Mesodermal cell (in vitro differentiated cells): ENCODE measurements at regions not wholly inside any gene's neighbourhood (a gene's known extent, or its start where the extent isn't known, plus 50 kb on each side); places are given as distances from the start of the nearest gene placed in this dataset.
"Not testable (repeated sequence)": the region's sequence is repeated elsewhere in the genome, so short reads cannot be mapped to it uniquely, and the experiment has no call there.

ENCODE experiments used
- H3K27ac ChIP-seq: 2 replicates; pipeline ENCODE4 v1.7.0; 2013; ENCODE audit warnings: mild to moderate bottlenecking, low read depth, low read length, moderate library complexity; ENCODE audit not compliant: severe bottlenecking
- H3K36me3 ChIP-seq: 2 replicates; pipeline ENCODE4 v1.7.1; 2013; ENCODE audit warnings: mild to moderate bottlenecking, low read length, moderate library complexity; ENCODE audit not compliant: control insufficient read depth, insufficient read depth
- H3K4me1 ChIP-seq: one replicate; pipeline ENCODE4 v1.7.1; 2013; ENCODE audit warnings: mild to moderate bottlenecking, low read length; ENCODE audit not compliant: insufficient read depth, control insufficient read depth, poor library complexity, severe bottlenecking
- H3K4me3 ChIP-seq: 2 replicates; pipeline ENCODE4 v1.7.0; 2013; ENCODE audit warnings: low read length, control low read depth, mild to moderate bottlenecking; ENCODE audit not compliant: insufficient read depth, poor library complexity, severe bottlenecking; ENCODE audit errors: extremely low read depth
- H3K9me3 ChIP-seq: 2 replicates; pipeline ENCODE4 v1.7.1; 2013; ENCODE audit warnings: mild to moderate bottlenecking, low read length, moderate library complexity; ENCODE audit not compliant: control insufficient read depth
- WGBS, 2 experiments: methylation state at CpG; one replicate each; pipeline ENCODE4 v1.1.5; 2013; ENCODE audit warnings: missing lambda C conversion rate in 2 of 2; ENCODE audit not compliant: insufficient coverage in 2 of 2; 5-methylcytosine and 5-hydroxymethylcytosine counted together

DNA sequence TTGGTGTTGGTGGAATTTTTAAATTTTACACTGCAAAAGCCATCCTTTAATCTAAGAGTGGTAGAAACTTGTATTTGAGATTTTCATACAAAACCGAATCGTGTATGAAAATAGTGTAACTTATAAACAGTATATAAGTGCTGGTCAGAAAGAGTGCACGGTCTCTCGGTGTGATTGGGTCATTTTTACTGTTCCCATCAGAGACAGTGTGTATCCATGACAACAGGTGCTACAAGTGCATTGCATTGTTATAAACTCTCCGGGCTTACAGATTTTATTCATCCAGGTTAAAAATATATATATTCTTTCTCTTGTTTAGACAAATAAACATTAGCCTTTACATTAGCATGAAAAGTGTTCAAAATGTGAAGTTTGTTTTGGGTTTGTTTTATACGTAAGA lies 721.9 kb downstream of the METTL4 start:
- 100% methylated on average over 1 of the region's 6 CpGs; no CpG with 5 or more reads in 1 of the 2 experiments for WGBS, 2 experiments
- H3K27ac ChIP-seq: no peak overlapping the region
- no peak overlapping the region for H3K4me3 ChIP-seq
- H3K9me3 ChIP-seq: no peaks in the 10 kb centered on the region
- H3K36me3 ChIP-seq: no peaks in the 10 kb centered on the region
- H3K4me1 ChIP-seq: peaks cover 7% of the 10 kb centered on the region

GRCh38 chr18:1857281-1857680 lies 714.0 kb downstream of the METTL4 start:
- WGBS, 2 experiments: 77 to 83% methylated on average over 2 of the region's 2 CpGs
- not testable (repeated sequence) for H3K4me3 ChIP-seq, H3K36me3 ChIP-seq, H3K9me3 ChIP-seq, H3K27ac ChIP-seq, H3K4me1 ChIP-seq

GRCh38 chr18:1861473-1861872 lies 709.8 kb downstream of the METTL4 start:
- H3K27ac ChIP-seq: no peak overlapping the region
- H3K4me3 ChIP-seq: no peak overlapping the region
- no peaks in the 10 kb centered on the region for H3K4me1 ChIP-seq
- no peaks in the 10 kb centered on the region for H3K36me3 ChIP-seq
- H3K9me3 ChIP-seq: peaks cover 13% of the 10 kb centered on the region
- WGBS, 2 experiments: 85 to 100% methylated on average over 1 to 2 of the region's 2 CpGs

DNA sequence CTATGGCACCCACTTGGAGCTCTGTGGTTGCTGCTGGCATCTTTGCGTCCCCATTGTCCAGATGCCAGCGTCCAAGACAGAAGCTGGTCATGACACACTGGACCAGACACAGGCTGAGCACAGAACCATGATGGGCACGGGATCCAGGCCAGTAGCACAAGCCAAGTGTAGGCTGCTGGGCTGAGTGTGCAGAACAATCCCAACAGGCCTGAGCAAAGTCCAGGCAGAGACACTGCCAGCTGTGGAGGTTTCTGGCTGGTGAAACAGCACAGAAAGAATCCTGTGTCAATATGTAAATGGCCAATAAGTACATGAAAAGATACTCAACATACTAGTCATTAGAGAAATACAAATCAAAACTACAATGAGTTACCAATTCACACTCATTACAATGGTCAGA lies 705.4 kb downstream of the METTL4 start:
- WGBS, 2 experiments: 90 to 91% methylated on average over 3 of the region's 3 CpGs
- Histone ChIP-seq H3K36me3 (no peaks in the 10 kb centered on the region), H3K4me3 (no peak overlapping the region), H3K4me1 (no peaks in the 10 kb centered on the region), H3K27ac (no peak overlapping the region), H3K9me3 (peaks cover 13% of the 10 kb centered on the region)

DNA sequence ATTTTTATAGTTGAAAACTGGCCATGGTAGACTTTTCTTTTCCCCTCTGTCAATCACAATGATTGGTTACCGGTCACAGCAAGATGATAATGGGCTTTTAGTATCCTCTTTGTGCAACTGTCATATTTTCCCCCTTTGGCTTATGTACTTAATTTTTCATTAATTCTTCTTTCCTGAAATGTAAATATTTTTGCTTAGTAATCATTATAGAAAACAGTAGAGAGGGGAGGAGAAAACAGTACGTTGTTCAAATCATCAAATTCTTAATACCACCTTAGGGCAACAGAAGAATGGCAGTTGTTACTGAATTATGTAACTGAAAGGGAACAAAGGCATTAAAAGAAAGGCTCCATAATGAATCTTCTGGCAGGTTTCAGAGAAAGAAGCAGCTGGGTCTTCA lies 699.0 kb downstream of the METTL4 start:
- no peaks in the 10 kb centered on the region for H3K4me1 ChIP-seq
- H3K4me3 ChIP-seq: no peak overlapping the region
- no peaks in the 10 kb centered on the region for H3K9me3 ChIP-seq
- H3K36me3 ChIP-seq: no peaks in the 10 kb centered on the region
- no peak overlapping the region for H3K27ac ChIP-seq
- no CpG with 5 or more reads among the region's 2 CpGs for WGBS, 2 experiments

GRCh38 chr18:1875219-1875618 lies 696.1 kb downstream of the METTL4 start:
- no peak overlapping the region for H3K27ac ChIP-seq
- WGBS, 2 experiments: 85 to 100% methylated on average over 2 of the region's 3 CpGs
- no peaks in the 10 kb centered on the region for H3K9me3 ChIP-seq
- no peaks in the 10 kb centered on the region for H3K36me3 ChIP-seq
- no peak overlapping the region for H3K4me3 ChIP-seq
- H3K4me1 ChIP-seq: no peaks in the 10 kb centered on the region

DNA sequence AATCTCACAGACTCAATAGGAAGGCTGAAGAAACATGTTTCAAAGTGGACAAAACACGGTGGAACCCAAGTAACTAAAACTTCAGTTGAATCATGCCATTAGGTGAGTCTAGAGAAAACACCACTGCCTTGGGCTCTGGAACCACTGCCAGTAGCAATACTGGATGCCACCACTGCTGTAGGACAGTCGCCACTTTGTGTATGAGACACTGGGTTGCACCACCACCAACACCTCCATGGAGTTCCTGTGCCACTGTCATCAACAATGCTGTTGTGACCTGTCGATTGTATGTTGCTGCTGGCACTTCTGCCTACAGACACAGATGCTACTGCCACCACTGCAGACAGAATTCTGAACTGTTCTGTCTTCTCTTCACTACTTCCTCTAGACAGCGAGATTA lies 686.7 kb downstream of the METTL4 start:
- Histone ChIP-seq H3K9me3 (no peaks in the 10 kb centered on the region), H3K27ac (no peak overlapping the region), H3K4me3 (no peak overlapping the region), H3K36me3 (no peaks in the 10 kb centered on the region), H3K4me1 (no peaks in the 10 kb centered on the region)
- 79 to 83% methylated on average over 3 of the region's 4 CpGs for WGBS, 2 experiments

DNA sequence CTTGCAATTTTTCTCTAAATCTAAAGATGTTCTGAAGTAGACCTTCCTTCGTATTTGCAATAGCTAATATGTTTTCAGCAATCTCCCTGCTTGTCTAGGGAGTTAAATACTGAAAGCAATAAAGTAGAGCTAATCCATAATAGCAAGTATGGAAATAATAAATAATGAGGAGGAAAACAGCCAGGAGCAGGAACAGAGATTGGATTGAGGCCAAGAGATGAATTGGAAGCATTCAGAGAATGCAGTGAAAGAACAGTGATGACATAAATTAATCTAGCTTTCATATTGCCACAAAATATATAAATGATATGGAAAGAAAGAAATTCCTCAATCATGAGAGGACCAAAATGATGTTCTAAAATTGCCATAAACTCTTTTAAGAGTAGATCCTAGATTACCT lies 679.7 kb downstream of the METTL4 start:
- H3K4me3 ChIP-seq: no peak overlapping the region
- H3K27ac ChIP-seq: no peak overlapping the region
- no peaks in the 10 kb centered on the region for H3K4me1 ChIP-seq
- no peaks in the 10 kb centered on the region for H3K36me3 ChIP-seq
- H3K9me3 ChIP-seq: no peaks in the 10 kb centered on the region
- WGBS, 2 experiments: no CpG with 5 or more reads among the region's 1 CpG

DNA sequence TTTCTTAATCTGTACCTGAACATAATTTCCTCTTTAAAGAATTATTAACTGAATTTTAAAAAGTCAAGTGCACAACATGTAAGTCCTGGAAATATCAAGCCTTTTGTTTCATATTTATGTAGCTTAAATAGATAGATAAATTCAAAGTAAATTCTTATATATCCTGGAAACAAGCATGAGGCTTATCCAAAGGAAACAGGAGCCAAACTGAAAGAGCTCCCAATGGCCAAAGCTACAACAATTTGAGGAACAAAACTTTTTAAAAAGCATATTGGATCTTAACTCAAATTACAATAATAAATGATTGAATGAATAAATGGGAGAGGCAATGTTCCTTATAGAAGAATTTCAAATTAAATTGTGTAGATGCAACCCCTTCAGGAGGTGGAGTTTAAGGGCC lies 679.1 kb downstream of the METTL4 start:
- H3K4me3 ChIP-seq: no peak overlapping the region
- H3K9me3 ChIP-seq: no peaks in the 10 kb centered on the region
- no peaks in the 10 kb centered on the region for H3K4me1 ChIP-seq
- H3K36me3 ChIP-seq: no peaks in the 10 kb centered on the region
- no peak overlapping the region for H3K27ac ChIP-seq

DNA sequence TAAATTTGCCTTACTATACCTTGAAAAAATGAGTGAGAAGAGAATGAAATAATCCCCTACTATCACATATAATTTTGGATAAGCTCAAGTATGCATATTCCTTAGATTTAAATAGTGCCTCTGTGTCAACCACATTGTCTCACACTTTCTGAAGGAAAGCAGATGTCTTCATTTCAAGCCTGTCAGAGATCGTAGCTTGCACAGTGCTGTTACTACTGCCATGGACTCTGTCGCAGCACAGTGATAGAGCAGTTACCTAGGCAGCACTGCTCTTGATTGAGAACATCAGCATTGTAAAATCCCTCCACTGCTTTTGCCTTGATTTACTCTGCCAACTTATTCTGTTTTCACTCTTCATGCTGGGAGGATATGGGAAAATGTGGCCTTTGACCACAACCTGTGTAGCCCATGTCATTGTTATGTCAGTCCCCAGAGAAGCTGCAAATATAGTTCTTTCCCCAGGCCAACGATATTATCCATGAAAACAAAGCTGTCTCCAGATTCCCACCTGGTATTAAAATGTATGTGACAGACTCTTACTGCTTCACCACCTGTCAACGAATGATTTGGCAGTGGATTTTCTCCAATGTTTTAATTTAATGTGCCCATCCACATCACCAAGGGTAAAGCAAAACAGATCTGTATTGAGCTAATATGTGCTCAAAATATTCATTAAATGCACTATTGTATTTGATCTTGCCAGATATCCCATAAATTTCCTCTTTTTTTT lies 675.7 kb downstream of the METTL4 start:
- H3K27ac ChIP-seq: no peak overlapping the region
- WGBS, 2 experiments: 70 to 95% methylated on average over 2 to 3 of the region's 4 CpGs
- H3K4me3 ChIP-seq: no peak overlapping the region
- no peaks in the 10 kb centered on the region for H3K9me3 ChIP-seq
- no peaks in the 10 kb centered on the region for H3K4me1 ChIP-seq
- H3K36me3 ChIP-seq: no peaks in the 10 kb centered on the region

GRCh38 chr18:1906421-1906820 lies 664.9 kb downstream of the METTL4 start:
- Histone ChIP-seq H3K36me3 (no peaks in the 10 kb centered on the region), H3K4me1 (no peaks in the 10 kb centered on the region), H3K4me3 (no peak overlapping the region), H3K27ac (no peak overlapping the region), H3K9me3 (peaks cover 6% of the 10 kb centered on the region)
- WGBS, 2 experiments: 100% methylated on average over 1 of the region's 1 CpG; no CpG with 5 or more reads in 1 of the 2 experiments
